ENCODE measurements at regions not wholly inside any gene's neighbourhood (a gene's known extent, or its start where the extent isn't known, plus 50 kb on each side); places are given as distances from the start of the nearest gene placed in this dataset.

DNA sequence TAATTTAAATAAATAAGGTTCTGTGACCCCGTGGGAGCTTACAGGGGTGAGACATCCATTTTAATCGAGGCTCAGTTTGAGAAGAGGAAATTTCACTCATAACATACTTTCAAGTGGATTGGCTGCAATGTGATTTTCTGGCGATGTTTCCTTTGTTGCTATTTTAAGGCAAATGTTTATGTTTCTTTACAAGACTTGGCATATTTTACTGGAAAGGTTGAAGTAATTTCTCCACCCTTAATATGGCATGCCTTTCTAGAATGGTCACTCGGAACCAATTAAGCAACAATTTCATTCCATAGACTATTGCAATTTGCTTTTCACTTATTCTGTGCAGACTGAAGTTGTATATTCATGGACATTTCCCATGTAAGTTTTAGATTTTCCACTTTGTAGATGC, 438.0 kb upstream of the WWC1 start:
- TF ChIP-seq POLR2A (IDR thresholded peaks at IDR 0.05) = no peak
- TF ChIP-seq, protein P1, sequence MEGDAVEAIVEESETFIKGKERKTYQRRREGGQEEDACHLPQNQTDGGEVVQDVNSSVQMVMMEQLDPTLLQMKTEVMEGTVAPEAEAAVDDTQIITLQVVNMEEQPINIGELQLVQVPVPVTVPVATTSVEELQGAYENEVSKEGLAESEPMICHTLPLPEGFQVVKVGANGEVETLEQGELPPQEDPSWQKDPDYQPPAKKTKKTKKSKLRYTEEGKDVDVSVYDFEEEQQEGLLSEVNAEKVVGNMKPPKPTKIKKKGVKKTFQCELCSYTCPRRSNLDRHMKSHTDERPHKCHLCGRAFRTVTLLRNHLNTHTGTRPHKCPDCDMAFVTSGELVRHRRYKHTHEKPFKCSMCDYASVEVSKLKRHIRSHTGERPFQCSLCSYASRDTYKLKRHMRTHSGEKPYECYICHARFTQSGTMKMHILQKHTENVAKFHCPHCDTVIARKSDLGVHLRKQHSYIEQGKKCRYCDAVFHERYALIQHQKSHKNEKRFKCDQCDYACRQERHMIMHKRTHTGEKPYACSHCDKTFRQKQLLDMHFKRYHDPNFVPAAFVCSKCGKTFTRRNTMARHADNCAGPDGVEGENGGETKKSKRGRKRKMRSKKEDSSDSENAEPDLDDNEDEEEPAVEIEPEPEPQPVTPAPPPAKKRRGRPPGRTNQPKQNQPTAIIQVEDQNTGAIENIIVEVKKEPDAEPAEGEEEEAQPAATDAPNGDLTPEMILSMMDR (IDR thresholded peaks at IDR 0.05 in 8 of 11, conservative IDR thresholded peaks at IDR 0.05 in 3 of 11) = no peak
